KMS-11 (cell line): ENCODE measurements at regions not wholly inside any gene's neighbourhood (a gene's known extent, or its start where the extent isn't known, plus 50 kb on each side); places are given as distances from the start of the nearest gene placed in this dataset.
"Not testable (repeated sequence)": the region's sequence is repeated elsewhere in the genome, so short reads cannot be mapped to it uniquely, and the experiment has no call there.

ENCODE experiments used
- H2AFZ ChIP-seq: fragments of 200-600 bp; sonication (generic); 2 replicates; pipeline ENCODE4 v1.6.1; 2016; ENCODE audit warnings: antibody characterized with exemption, mixed run types, low read depth
- H3K27ac ChIP-seq: fragments of 200-600 bp; sonication (generic); 2 replicates; pipeline ENCODE4 v1.6.1; 2016; ENCODE audit warnings: mild to moderate bottlenecking, mixed run types
- H3K27me3 ChIP-seq: fragments of 200-600 bp; sonication (generic); 2 replicates; pipeline ENCODE4 v1.6.1; 2017; ENCODE audit warnings: mild to moderate bottlenecking, low read depth, mixed run types, moderate library complexity; ENCODE audit not compliant: insufficient read depth
- H3K36me3 ChIP-seq: fragments of 200-600 bp; sonication (generic); 2 replicates; pipeline ENCODE4 v1.6.1; 2017; ENCODE audit warnings: mild to moderate bottlenecking, mixed run types; ENCODE audit not compliant: insufficient read depth
- H3K4me1 ChIP-seq: fragments of 200-600 bp; sonication (generic); 2 replicates; pipeline ENCODE4 v1.6.1; 2016; ENCODE audit warnings: mild to moderate bottlenecking, low read depth, mixed run types; ENCODE audit not compliant: poor library complexity, severe bottlenecking
- H3K4me2 ChIP-seq: fragments of 200-600 bp; sonication (generic); 2 replicates; pipeline ENCODE4 v1.7.0; 2016; ENCODE audit warnings: mild to moderate bottlenecking, mixed run types
- H3K4me3 ChIP-seq: fragments of 200-600 bp; sonication (generic); IDR thresholded peaks from 2 replicates; pipeline ENCODE4 v1.6.1; 2017; ENCODE audit warnings: low read depth, low read length, mixed read lengths; ENCODE audit not compliant: insufficient read depth
- H3K79me2 ChIP-seq: fragments of 200-600 bp; sonication (generic); 2 replicates; pipeline ENCODE4 v1.6.1; 2016; ENCODE audit warnings: low read depth, mixed run types; ENCODE audit not compliant: insufficient read depth
- H3K9ac ChIP-seq: fragments of 200-600 bp; sonication (generic); 2 replicates; pipeline ENCODE4 v1.6.1; 2016; ENCODE audit warnings: mild to moderate bottlenecking, mixed run types
- H4K20me1 ChIP-seq: fragments of 200-600 bp; sonication (generic); 2 replicates; pipeline ENCODE4 v1.6.1; 2016; ENCODE audit warnings: mild to moderate bottlenecking, mixed run types; ENCODE audit not compliant: insufficient read depth
- TF ChIP-seq, protein P1 (sequence below): fragments of 200-600 bp; sonication (generic); conservative IDR thresholded peaks from 2 replicates; pipeline ENCODE4 v1.6.1; 2017; ENCODE audit warnings: low read depth, mild to moderate bottlenecking, antibody characterized with exemption, low read length, moderate library complexity, mixed read lengths

DNA sequence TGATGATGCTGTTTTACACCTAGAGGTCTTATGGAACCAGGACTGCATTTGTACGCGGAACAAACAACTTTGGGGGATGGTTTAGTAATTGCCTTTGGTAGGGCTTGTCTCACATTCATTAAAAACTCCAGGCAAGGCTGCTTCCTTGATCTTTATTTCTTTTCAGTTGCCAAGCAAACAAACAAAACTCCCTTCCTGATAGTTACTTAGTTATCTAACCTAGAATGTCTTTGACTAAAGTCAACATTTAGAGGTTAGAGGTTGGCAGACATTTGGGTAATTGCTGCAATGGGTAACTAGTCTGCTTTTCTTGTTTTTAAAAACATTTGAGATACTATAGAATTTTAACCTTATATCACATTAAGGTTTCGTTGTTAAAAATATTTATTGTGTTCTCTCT lies 500.9 kb upstream of the PTBP2 start:
- Histone ChIP-seq H4K20me1 (no peaks in the 10 kb centered on the region), H3K27ac (no peak overlapping the region), H3K79me2 (no peaks in the 10 kb centered on the region), H2AFZ (no peak overlapping the region), H3K4me2 (no peak overlapping the region), H3K4me3 (no peak overlapping the region), H3K9ac (no peak overlapping the region), H3K27me3 (no peaks in the 10 kb centered on the region), H3K36me3 (no peaks in the 10 kb centered on the region), H3K4me1 (no peaks in the 10 kb centered on the region)
- TF ChIP-seq, protein P1, sequence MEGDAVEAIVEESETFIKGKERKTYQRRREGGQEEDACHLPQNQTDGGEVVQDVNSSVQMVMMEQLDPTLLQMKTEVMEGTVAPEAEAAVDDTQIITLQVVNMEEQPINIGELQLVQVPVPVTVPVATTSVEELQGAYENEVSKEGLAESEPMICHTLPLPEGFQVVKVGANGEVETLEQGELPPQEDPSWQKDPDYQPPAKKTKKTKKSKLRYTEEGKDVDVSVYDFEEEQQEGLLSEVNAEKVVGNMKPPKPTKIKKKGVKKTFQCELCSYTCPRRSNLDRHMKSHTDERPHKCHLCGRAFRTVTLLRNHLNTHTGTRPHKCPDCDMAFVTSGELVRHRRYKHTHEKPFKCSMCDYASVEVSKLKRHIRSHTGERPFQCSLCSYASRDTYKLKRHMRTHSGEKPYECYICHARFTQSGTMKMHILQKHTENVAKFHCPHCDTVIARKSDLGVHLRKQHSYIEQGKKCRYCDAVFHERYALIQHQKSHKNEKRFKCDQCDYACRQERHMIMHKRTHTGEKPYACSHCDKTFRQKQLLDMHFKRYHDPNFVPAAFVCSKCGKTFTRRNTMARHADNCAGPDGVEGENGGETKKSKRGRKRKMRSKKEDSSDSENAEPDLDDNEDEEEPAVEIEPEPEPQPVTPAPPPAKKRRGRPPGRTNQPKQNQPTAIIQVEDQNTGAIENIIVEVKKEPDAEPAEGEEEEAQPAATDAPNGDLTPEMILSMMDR = no peak

DNA sequence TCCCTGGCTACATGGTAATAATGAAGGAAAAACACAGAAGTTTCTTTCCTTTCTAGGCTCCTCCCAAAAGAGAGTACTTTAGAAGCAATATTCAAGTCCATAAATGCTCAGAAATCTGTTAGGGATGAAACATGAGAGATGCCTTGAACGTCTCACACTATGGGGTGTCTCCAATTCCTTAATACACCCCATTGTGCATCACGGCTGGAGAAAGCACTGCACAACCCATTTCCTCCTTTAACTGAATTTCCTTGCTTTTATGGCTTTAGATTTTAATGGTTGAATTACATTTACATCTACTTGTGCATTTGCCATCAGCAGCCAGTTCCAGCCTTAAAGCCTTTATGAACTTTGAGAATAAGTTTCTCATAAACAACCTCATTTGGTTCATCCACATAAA lies 498.9 kb upstream of the PTBP2 start:
- no peaks in the 10 kb centered on the region for H3K79me2 ChIP-seq
- H3K27ac ChIP-seq = no peak overlapping the region
- H3K9ac ChIP-seq = no peak overlapping the region
- H2AFZ ChIP-seq = no peak overlapping the region
- TF ChIP-seq, protein P1 = no peak
- no peaks in the 10 kb centered on the region for H4K20me1 ChIP-seq
- no peak overlapping the region for H3K4me3 ChIP-seq
- H3K27me3 ChIP-seq = no peaks in the 10 kb centered on the region
- no peaks in the 10 kb centered on the region for H3K4me1 ChIP-seq
- H3K36me3 ChIP-seq = no peaks in the 10 kb centered on the region
- H3K4me2 ChIP-seq = no peak overlapping the region

DNA sequence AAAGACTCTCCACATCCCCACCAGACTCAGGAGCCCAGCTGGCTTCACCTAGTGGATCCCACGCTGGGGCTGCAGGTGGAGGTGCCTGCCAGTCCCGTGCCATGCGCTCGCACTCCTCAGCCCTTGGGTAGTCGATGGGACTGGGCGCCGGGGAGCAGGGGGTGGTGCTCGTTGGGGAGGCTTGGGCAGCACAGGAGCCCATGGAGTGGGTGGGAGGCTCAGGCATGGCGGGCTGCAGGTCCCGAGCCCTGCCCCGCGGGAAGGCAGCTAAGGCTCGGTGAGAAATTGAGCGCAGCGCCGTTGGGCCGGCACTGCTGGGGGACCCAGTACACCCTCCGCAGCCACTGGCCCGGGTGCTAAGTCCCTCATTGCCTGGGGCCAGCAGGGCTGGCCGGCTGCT lies 497.4 kb upstream of the PTBP2 start:
- H3K27me3 ChIP-seq, H4K20me1 ChIP-seq, H3K4me1 ChIP-seq, H3K4me2 ChIP-seq, H3K4me3 ChIP-seq, H3K79me2 ChIP-seq, H3K27ac ChIP-seq, H3K9ac ChIP-seq, H2AFZ ChIP-seq, H3K36me3 ChIP-seq: not testable (repeated sequence)

DNA sequence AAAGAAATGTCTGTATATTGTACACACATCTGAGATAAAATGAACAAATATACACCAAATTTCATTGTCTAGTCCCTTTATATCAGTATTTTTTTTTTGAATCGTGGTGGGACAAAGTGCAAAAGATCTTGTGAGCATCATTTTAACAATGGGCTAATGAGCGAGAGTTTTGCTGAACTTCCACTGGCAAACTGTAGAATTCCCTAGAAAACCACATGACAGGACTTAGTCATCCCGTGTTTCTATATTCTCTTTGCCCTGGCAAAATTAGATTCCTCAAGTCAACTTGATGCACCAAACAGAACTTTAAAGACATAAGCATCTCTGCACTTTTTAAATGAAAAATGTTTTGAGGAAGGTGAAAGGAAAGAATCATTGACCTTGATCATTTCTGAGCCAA lies 488.2 kb upstream of the PTBP2 start:
- H3K36me3 ChIP-seq = no peaks in the 10 kb centered on the region
- TF ChIP-seq, protein P1 = no peak
- no peak overlapping the region for H3K4me2 ChIP-seq
- no peaks in the 10 kb centered on the region for H3K79me2 ChIP-seq
- no peak overlapping the region for H2AFZ ChIP-seq
- no peak overlapping the region for H3K4me3 ChIP-seq
- no peaks in the 10 kb centered on the region for H3K27me3 ChIP-seq
- H3K27ac ChIP-seq = no peak overlapping the region
- H3K9ac ChIP-seq = no peak overlapping the region
- no peaks in the 10 kb centered on the region for H4K20me1 ChIP-seq
- H3K4me1 ChIP-seq = no peaks in the 10 kb centered on the region

DNA sequence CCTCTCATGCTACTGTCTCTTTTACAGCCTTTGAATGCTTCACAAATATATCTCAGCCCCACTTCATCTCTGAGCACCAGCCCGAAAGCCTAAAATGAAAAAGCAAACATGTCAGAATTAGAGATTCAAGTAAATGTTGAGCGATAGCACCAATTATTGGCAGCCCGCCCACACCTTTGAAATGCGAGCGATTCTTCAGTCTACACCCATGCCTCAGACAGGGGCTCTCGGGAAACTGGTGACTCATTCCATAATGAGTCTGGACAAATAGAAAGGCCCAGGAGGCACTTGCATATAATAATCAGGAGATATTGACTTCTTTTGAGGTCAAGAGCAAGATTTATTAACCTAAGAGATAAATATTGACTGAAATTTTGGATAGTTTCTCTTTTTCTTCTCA lies 487.3 kb upstream of the PTBP2 start:
- H3K4me2 ChIP-seq = no peak overlapping the region
- H3K4me1 ChIP-seq = no peaks in the 10 kb centered on the region
- no peaks in the 10 kb centered on the region for H3K36me3 ChIP-seq
- no peak overlapping the region for H3K27ac ChIP-seq
- no peaks in the 10 kb centered on the region for H3K79me2 ChIP-seq
- TF ChIP-seq, protein P1 = no peak
- H3K9ac ChIP-seq = no peak overlapping the region
- H2AFZ ChIP-seq = no peak overlapping the region
- H3K27me3 ChIP-seq = no peaks in the 10 kb centered on the region
- H3K4me3 ChIP-seq = no peak overlapping the region
- H4K20me1 ChIP-seq = no peaks in the 10 kb centered on the region
